ENCODE measurements at regions not wholly inside any gene's neighbourhood (a gene's known extent, or its start where the extent isn't known, plus 50 kb on each side); places are given as distances from the start of the nearest gene placed in this dataset.

GRCh38 chr10:25797888-25798429, 136.1 kb upstream of the MYO3A start:
- TF ChIP-seq, protein P1, sequence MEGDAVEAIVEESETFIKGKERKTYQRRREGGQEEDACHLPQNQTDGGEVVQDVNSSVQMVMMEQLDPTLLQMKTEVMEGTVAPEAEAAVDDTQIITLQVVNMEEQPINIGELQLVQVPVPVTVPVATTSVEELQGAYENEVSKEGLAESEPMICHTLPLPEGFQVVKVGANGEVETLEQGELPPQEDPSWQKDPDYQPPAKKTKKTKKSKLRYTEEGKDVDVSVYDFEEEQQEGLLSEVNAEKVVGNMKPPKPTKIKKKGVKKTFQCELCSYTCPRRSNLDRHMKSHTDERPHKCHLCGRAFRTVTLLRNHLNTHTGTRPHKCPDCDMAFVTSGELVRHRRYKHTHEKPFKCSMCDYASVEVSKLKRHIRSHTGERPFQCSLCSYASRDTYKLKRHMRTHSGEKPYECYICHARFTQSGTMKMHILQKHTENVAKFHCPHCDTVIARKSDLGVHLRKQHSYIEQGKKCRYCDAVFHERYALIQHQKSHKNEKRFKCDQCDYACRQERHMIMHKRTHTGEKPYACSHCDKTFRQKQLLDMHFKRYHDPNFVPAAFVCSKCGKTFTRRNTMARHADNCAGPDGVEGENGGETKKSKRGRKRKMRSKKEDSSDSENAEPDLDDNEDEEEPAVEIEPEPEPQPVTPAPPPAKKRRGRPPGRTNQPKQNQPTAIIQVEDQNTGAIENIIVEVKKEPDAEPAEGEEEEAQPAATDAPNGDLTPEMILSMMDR (IDR thresholded peaks at IDR 0.05; ENCODE audit: low read depth, low read length) = no peak
- no peak for DNase-seq (ENCODE audit: extremely low read depth, low read depth)

- TF ChIP-seq, protein P1 (IDR thresholded peaks at IDR 0.05; ENCODE audit: low read depth, low read length) = no peak
- no peak for DNase-seq (ENCODE audit: extremely low read depth, low read depth)
Observed at GRCh38 chr10:25804505-25804904, 129.5 kb upstream of the MYO3A start.

GRCh38 chr10:25805986-25806385, 128.0 kb upstream of the MYO3A start:
- no peak for DNase-seq (ENCODE audit: extremely low read depth, low read depth)
- TF ChIP-seq, protein P1 (IDR thresholded peaks at IDR 0.05; ENCODE audit: low read depth, low read length) = no peak

DNA sequence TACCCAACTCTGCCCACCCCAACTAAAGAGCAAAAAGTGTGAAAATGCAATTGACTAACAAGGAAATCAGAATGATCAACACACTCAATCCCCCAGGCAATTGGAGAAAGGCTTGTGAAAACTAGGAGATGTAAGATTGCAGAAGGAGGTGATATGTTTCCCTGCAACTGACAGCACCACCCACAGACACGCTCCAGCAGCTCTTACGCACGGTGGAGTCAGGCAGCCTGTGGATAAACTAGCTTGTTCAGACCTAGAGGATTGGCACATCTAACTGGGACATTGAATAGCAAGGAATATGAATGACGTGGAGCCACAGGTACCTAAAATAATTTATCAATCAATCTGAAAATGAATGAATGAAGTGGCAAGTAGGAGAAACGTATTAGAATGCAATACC, 125.7 kb upstream of the MYO3A start:
- DNase-seq (ENCODE audit: extremely low read depth, low read depth) = no peak
- TF ChIP-seq, protein P1 (IDR thresholded peaks at IDR 0.05; ENCODE audit: low read depth, low read length) = no peak

GRCh38 chr10:25811052-25811685, 122.9 kb upstream of the MYO3A start:
- DNase-seq (ENCODE audit: extremely low read depth, low read depth) = no peak
- TF ChIP-seq, protein P1 (IDR thresholded peaks at IDR 0.05; ENCODE audit: low read depth, low read length) = no peak

DNA sequence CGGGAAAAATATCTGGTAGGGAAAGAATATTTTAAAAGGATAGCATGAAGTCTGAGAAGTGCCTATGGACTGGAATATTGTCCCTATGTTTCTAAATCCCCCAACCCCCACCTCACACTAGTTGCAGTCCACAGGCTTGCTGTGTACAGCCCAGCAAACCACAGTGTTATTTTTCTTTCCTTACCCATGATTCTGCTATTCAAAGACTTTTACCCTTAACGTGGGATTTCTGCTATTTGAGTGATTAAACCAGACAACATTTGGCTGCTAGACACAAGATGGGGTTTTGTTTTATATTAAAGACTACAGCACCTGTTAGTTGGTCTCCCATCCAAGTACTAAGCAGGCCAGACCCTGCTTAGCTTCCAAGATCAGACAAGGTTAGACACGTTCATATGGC, 120.5 kb upstream of the MYO3A start:
- TF ChIP-seq, protein P1 (IDR thresholded peaks at IDR 0.05; ENCODE audit: low read depth, low read length) = no peak
- DNase-seq (ENCODE audit: extremely low read depth, low read depth) = no peak

GRCh38 chr10:25815236-25815635, 118.8 kb upstream of the MYO3A start:
- TF ChIP-seq, protein P1 (IDR thresholded peaks at IDR 0.05; ENCODE audit: low read depth, low read length) = no peak
- no peak for DNase-seq (ENCODE audit: extremely low read depth, low read depth)
